ENCODE measurements at regions not wholly inside any gene's neighbourhood (a gene's known extent, or its start where the extent isn't known, plus 50 kb on each side); places are given as distances from the start of the nearest gene placed in this dataset.

DNA sequence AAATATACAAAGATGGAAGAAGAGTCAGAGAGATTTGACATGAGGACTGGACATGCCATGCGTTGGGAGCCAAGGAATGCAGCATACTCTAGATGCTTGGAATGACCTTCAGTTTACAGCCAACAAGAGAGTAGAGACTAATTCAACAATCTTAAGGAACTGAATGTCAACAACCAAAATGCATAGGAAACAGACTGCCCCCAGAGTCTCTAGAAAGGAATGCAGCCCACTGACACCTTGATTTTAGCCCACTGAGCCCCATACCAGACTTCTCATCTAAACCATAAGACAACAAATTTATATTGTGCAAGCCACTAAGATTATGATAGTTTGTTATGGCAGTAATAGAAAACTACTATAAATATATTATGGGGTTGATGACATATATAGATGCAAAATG, 611.2 kb downstream of the RPS29 start:
- no peak for DNase-seq

DNA sequence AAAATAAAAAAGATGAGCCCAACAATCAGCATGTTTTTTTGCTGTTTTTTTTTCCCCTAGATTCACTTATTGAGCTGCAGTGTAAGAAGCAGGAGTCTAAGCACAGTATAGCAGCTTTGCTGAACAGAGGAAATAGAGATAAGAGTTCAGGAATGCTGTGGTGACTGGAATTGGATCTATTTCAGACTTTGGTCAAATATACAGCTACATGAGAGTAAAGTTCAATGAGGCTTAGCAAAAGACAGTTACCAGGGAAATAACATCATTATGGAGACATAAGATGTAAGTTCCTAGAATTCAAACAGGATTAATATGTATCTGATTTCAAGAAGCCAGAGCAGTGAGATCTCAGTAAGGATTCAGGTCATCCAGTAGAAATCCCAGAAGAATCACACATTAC, 613.0 kb downstream of the RPS29 start:
- no peak for DNase-seq

DNA sequence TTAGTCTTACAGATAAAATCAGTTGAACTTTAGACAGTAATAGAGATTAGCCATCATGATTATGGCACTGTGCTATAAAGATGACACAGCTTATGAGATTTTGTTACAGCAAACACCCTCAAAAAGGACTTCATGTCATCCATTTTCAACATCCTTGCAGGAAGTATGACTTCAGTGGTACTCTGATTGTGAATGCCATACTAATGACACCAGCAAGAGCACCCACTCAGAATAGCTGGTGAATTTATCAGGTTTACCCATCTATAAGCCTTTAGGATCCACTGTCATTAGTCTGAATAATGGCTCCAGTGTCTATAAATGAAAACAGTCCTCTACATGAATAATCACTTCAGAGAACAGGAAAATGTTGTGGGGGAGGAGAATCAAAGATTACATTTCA, 615.2 kb downstream of the RPS29 start:
- DNase-seq, result no peak

DNA sequence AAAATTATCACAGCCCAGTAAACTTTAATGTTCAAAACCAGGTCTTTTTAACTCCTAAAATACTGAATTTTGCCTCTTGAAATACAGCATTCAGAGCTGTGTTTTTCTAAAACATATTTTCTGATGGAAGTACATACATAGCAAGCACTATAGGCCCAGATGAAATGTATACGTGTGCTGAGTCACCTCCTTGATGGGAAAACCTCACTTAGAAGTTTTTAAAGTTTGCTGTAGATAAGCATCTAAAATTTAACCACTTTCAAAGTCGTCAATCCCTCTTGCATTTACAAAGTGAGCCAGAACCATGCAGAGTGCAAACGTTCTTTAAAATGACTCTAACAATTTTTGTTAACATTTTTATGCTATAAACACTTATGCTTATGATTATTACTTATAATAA, 618.8 kb downstream of the RPS29 start:
- DNase-seq, result no peak

DNA sequence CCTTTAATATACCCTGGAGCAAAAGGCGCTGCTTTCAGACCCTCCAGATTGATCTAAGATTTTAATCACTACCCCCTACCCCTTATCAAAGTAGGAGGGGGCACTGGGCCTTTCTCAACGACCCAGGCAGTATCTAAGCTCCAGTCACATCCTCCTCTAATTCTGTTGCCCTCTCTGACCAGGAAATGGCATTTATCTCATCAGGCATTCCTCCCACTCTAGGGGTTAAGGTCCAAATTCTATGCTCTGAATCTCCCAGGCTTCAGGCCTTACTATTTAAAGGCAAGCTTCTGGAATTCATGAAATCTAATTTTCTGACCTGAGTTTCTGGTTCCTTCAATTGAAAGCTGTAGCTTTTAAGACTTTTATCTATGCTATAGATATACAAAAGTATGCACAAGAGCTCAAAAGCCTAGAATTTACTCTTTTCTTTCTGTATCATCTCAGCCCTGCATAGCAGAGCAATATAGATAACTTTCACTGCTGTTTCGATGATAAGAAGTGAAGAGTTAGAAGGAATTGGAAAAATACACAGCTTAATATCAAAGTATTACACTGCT, 622.9 kb downstream of the RPS29 start:
- no peak for DNase-seq

DNA sequence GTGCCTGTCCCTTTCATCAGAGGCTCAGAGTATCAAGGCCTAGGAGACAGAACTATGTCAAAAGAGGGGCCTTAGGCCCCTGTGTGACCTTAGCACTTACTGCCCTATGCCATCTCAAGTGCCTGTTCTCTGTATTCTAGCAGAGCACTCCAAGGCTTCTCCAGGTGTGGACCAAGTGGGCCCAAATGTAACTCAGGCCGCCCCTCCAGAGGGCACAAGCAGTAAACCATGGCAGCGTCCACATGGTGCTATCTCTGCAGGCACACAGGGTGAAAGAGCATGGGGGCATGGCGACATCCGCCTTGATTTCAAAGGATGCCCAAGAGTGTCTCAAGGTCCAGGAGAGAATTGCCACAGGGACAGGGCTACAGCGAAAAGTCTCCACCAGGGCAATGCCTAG, 628.7 kb downstream of the RPS29 start:
- DNase-seq, result no peak

DNA sequence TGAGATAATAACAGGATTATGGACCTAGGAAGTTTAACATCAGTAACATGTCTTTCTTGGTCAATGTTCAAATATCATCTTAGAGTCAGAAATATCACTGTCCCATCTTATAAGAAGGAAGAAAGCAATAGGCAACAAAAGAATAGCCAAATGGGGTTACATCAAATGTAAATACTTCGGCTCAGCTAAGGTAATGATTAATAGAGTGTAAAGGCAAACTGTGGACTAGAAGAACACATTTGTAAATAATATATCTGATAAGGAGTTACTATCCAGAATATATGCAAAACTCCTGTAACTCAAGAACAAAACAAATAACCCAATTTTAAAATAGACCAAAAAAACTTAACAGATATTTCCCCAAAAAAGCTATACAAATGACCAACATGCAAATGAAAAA, 630.3 kb downstream of the RPS29 start:
- no peak for DNase-seq

DNA sequence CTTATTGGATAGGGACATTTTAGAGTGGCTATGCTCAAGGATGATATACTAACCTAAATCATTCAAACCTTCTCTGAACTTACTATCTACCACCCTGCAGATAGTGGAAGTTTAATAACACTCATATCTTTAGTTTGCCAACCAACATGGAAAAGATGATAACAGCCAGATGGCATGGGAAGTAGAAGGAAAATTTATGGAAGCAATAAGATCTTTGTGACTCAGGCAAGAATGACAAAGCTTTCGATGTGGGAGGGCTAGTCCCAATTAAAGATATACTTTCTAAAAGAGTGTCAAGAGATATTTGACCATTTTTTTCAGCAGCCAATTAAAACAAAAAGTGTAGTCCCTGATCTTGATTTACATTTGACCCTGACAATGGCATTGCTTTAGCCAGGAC, 631.7 kb downstream of the RPS29 start:
- no peak for DNase-seq

DNA sequence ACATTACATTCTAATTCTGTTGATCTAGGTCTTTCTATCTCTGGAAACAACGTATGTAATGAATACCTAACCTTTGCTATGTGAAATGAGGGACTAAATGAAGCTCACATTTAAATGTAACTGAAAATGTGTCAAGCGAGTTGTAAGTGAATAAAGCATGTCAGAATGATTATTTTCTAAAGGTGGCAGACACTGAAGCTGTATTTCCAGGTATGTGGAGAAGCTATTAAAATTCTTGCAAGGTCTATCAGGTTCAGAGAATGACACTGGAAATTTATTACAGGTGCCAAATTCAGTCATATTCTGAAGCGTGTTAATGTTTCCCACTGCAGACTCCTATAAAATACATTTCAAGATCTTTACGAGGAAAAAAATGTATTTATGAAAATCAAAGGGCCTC, 641.4 kb downstream of the RPS29 start:
- no peak for DNase-seq

DNA sequence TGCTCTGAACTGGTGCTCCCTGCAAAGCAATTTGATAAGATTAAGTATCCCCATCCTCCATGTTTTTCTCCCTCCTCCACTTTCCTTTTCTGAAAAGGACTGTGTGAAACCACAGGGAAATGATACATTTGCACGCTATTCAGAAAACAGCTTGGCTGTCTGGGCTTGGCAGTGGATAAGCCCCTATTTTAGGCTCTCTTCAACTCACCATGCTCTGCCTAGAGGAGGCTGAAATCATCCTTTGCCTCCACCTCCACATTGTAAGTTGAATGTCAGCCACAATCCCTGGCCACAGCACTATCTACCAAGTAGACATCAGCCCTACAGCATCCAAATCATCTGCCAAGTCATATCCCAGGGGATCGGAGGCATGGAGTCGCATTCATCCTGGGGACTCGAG, 642.3 kb downstream of the RPS29 start:
- DNase-seq, result no peak

DNA sequence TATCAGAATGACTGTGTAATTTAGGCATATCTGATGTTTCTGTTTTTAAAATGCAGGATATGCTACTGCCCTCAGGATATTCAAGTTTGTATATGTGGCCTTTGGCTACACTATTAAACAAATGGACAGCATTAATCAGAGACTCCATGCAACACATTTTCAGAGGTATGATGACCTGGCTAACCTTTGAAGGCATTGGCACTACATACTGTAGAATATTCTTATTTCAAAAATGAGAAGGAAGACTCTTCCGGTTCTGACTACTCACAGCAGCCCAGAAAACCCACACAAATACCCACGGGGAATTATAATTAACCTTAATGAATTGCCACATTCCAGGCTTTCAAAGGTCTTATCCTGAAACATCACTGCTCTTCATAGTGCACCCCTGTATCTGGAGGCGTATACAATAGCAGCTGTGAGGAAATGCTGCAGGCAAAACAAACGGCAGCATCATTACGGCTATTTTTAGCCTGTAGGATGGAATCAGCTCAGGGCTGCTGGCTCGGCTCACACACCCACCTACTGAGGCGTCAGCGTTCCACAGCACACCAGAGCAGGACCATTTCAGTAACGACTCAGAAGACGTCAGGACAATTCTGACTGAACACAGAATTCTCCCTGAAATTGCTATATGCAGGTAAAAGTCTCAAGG, 648.5 kb downstream of the RPS29 start:
- DNase-seq, result no peak

DNA sequence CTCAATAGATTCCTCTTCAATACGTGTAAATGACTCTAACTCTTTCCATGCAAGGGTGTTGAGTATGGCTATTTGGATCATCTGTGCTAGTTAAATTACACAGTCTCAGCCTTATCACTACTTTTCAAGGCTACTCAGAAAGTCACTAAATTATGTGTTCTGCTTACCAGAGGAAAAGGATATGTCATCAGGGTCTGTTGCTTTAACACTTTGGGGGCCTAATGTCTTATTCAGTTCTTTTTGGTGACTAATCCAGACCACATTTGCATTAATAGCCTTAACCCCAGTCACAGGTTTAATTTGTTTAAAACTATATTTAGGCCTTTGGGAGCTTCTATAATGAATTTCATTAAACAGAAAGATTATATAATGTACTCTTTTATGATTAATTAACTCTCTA, 649.3 kb downstream of the RPS29 start:
- DNase-seq, result no peak

DNA sequence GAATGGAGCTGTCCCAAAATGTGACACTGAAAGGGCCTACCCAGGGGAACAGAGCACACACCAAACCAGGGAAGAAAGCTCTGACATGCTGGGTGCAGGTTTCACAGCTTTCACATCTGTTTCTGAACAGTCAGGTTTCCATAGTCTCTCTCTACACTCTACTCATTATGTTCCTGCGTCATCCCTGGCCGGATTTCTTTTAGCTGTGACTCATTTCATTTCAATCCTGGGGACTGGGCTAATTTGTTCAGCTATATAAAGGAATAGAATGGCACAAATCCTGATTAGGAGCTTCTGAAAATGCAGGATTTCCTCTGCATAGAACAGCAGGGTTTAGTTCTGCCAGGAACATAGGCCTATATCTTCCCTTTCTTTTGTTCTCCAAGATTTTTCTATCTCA, 649.8 kb downstream of the RPS29 start:
- no peak for DNase-seq

DNA sequence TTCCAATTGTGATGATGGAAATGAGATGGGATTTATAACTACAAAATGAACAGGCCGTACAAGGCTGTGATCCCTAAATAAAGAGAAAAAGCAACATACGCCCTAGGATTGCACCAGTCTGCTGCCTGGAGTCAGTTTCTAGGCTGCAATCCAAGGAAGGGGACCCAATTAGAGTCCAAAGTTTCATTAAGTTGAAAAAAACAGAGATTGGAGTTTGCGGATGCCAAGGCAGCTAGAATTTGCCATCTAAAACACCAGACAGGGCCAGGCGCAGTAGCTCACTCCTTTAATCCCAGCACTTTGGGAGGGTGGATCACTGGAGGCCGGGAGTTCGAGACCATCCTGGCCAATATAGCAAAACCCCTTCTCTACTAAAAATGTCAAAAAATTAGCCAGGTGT, 661.0 kb downstream of the RPS29 start:
- DNase-seq, result no peak

DNA sequence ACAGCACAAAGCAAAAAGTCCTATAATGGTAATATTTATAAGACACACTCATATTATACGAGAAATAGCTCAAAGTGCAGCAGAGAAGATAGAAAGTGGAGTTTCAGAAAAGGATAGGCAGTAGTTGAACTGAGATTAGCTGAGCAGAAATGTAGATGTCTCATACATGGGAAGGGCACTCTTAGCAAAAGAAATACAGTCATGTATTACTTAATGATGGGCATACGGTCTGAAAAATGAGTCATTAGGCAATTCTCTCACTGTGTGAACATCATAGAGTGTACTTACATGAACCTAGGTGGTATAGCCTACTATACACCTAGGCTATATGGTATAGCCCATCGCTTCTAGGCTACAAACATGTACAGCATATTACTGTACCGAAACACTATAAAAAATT, 671.3 kb downstream of the RPS29 start:
- DNase-seq, result no peak

DNA sequence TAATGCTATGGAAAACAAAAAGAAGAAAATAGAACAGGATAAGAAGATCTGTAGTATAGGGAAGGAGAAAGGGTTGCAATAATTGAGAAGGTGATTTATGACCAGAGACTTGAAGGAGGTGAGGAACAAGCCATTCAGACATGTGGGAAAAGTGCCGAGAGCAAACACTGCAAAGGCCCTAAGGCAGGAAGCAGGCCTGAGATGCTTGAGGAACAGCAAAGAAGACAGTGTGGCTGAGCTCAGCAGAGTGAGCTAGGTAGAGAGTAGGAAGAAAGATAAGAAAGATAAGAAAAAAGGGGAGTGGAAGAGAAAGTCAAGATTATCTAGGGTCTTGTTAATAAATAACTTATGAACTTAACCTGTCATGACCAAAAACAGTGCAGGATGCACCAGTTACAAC, 671.8 kb downstream of the RPS29 start:
- no peak for DNase-seq

DNA sequence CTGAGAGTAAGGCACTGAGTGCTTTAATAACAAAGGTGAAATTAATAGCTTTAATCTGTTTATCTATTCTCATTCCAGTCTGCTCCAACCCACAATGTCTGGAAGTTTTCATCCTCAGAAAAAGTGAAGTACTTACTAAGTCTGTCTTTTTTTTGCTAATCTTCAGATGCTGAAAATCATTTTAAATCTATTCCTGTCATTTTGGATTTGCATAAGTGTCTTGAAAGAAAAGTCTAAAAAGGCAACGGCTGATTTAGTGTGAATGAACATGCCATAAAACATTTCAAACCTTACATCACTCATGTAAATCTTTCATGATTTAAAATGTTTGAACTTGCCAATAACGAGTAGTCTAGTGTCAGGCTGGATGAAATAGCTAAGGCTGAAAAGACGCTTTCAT, 685.6 kb downstream of the RPS29 start:
- DNase-seq, result no peak

DNA sequence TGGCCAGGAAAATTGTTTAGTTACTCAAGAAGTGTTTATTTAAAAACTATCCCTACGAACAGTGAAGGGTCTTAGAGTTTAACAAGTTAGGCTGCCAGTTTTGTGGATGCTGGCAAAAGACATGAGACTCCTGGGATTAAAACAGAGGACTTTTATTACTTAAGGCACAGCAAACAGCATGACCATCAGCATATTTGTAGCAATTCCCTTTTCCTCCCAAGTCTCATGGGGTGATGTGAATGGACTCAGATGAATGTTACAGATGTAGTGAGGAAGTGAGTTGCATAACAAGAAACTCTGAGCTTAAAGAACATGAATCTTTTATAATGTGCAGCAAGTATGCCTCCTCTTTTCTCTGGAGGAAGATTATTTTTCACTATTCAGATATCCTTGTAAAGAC, 695.8 kb downstream of the RPS29 start:
- DNase-seq, result no peak

DNA sequence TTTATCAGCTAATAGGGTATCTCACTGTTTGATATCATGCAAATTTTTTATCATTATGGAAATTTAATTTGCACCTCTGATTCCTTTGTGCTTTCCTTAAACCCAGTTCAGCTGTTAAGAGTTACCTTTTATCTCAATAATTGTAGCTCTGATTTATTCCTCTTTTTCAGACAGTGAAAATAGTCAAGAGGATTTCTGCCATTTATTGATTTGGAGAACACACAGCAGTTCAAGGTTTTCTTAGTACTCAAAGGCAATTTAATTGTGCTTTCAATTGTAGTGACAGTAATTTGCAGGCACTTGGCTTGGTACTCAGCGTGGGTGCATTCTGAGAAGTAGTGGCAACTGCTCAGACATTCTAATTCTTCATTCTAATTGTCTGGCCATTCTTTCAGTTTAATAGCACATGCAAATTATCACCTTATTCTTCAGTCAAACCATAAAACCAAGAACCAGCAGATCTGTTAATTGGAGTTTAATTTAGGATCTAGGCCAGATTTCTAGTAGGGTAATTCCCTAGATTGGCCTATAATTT, 709.3 kb downstream of the RPS29 start:
- no peak for DNase-seq

DNA sequence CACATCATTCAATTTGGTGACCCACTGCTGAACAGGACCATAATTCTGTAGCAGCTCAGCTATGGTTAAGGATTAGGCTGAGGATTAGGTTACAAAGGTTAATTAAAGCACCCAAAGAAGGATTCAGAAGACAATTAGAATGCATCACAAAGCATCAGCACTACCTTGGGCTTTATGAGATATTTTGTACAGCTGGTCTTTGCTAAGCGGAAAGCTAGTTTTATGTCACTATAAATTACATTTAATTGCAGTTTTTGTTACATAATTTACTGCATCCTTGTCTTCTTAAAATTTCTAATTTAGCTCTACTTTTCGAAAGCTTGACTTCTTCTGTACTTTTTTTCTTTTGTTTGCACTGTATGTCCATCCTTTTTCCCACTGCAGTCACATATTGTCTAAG, 711.5 kb downstream of the RPS29 start:
- no peak for DNase-seq

DNA sequence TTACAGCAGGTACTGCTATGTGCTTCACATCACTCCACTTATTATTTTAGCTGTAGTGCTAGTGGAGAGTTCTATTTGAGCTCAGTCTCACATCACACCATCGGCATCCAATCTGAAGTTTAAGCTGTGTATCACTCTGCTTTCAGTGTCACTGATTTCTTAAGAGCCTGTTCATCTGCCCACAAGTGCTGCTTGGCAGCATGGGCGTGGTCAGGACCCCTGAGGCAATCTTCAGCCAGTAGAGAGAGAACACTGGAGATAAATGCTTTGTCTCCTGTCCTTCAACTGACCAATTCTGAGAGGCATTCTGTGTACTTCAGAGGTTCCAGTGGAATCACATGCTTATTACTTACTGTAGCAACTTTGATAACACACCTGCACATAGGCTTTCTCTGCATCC, 728.8 kb downstream of the RPS29 start:
- no peak for DNase-seq

DNA sequence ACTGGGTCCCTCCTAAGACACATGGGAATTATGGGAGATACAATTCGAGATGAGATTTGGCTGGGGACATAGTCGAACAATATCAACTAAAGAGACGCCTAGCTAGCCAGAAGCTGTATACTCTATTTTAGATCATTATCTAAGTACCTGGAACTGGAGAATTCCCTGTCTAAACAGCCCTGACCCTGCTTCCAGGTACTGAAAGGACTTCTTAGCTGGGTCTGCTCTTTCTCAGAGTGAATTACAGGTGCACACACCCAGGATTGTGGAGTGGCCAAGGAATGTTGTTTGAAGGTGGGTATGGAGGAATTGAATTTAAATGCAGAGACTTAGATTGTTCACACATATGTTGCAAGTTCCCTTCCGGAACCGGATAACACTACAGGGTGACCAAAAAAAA, 733.0 kb downstream of the RPS29 start:
- DNase-seq, result no peak

DNA sequence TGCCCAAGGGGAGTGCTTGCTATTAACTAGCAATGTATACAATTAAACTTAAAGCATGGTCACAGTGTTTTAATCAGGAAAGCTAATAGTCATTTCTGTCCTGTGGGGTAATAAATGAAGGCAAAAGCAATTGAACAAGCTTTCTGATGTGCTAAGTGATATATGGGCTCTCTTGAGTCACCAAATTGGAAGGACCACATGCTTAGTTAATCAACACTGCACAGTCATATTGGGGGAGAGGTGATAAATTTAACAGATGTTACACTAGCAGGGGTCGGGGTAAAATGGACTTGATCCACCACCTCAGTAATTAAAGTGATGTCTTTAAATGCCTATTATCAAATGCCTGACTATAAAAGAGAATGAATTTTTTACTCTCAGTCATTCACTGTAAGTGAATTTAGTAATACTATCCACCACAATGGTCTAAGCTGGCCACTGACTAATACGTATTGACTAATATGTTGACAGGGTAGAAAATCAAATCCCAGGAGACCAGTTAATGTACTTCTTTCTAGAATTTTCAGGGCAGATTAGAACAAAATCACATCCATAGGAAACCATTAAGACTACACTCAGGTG, 736.3 kb downstream of the RPS29 start:
- no peak for DNase-seq

DNA sequence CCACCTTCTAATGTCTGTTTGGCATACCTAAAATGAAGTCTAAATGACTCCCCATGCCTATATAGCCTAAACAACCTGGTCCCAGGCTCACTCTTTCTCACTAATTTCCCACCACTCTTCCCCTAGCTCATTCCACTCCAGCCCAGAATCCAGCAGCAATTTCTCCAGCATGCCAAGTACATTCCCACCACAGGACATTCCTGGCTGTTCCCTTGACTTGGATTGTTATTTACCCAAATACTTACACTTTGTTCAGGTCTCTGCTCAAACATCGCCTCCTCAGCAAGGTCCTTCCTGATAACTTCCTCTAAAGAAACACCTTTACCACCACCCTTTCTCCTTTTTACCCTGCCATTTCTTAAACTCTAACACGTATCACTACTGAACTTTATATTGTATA, 743.4 kb downstream of the RPS29 start:
- DNase-seq, result no peak

DNA sequence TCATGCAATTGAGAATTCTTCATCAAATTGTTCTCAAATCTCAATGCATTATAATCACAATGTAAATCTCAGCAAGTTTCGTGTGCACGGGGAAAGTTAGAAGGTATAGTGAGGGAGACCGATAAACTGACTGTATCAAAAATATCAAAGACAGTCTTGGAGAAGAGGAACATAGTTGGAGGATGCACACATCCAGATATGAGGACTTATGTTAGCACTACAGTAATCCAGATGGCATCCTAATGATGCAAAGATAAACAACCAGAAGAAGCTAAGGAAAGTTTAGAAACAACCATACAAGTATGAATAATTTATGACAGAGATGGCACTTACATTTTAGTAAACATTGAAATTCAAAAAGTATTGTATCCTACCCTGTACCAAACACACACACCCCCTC, 760.1 kb downstream of the RPS29 start:
- no peak for DNase-seq
